Loucy (cell line): ENCODE measurements at regions not wholly inside any gene's neighbourhood (a gene's known extent, or its start where the extent isn't known, plus 50 kb on each side); places are given as distances from the start of the nearest gene placed in this dataset.
A peak's percentile ranks its signal among the peaks of the same experiment; 100 is the strongest.

Source experiments
- H2AFZ ChIP-seq: fragments of 200-600 bp; sonication (generic); 2 replicates; pipeline ENCODE4 v1.6.0; 2016; ENCODE audit warnings: antibody characterized with exemption, mild to moderate bottlenecking, low read length, moderate library complexity
- H3F3A ChIP-seq: fragments of 200-600 bp; 2 replicates; pipeline ENCODE4 v1.6.0; 2016; ENCODE audit warnings: antibody characterized with exemption, low read depth, mild to moderate bottlenecking
- H3K27me3 ChIP-seq: fragments of 200-600 bp; sonication (generic); 2 replicates; pipeline ENCODE4 v1.6.1; 2014; ENCODE audit warnings: low read length, mild to moderate bottlenecking; ENCODE audit not compliant: insufficient read depth, poor library complexity, severe bottlenecking
- H3K36me3 ChIP-seq: fragments of 200-600 bp; sonication (generic); 2 replicates; pipeline ENCODE4 v1.6.1; 2016; ENCODE audit warnings: low read length; ENCODE audit not compliant: insufficient read depth
- H3K4me1 ChIP-seq: fragments of 200-600 bp; sonication (generic); 2 replicates; pipeline ENCODE4 v1.5.1; 2014; ENCODE audit warnings: low read length, mild to moderate bottlenecking; ENCODE audit not compliant: insufficient read depth, poor library complexity, severe bottlenecking
- H3K4me2 ChIP-seq: fragments of 200-600 bp; sonication (generic); 2 replicates; pipeline ENCODE4 v1.6.0; 2014; ENCODE audit warnings: antibody characterized with exemption, low read length, low read depth, mild to moderate bottlenecking; ENCODE audit not compliant: poor library complexity, severe bottlenecking
- H3K4me3 ChIP-seq: fragments of 200-600 bp; sonication (generic); 2 replicates; pipeline ENCODE4 v1.5.1; 2014; ENCODE audit warnings: low read length, mild to moderate bottlenecking, mixed read lengths; ENCODE audit not compliant: poor library complexity, severe bottlenecking
- H3K79me2 ChIP-seq: fragments of 200-600 bp; sonication (generic); 2 replicates; pipeline ENCODE4 v1.6.1; 2014; ENCODE audit warnings: low read length; ENCODE audit not compliant: insufficient read depth
- H3K9ac ChIP-seq: fragments of 200-600 bp; sonication (generic); 2 replicates; pipeline ENCODE4 v1.6.0; 2014; ENCODE audit warnings: mild to moderate bottlenecking, low read depth, low read length, moderate library complexity; ENCODE audit not compliant: poor library complexity, severe bottlenecking
- H3K9me2 ChIP-seq: fragments of 200-600 bp; sonication (generic); replicated peaks from 2 replicates; pipeline ENCODE4 v1.6.1; 2016; ENCODE audit warnings: low read depth, low read length, mixed read lengths
- H3K9me3 ChIP-seq: fragments of 200-600 bp; sonication (generic); 2 replicates; pipeline ENCODE4 v1.6.1; 2014; ENCODE audit warnings: mild to moderate bottlenecking, antibody characterized with exemption, low read length, low read depth; ENCODE audit not compliant: insufficient read depth
- H4K20me1 ChIP-seq: fragments of 200-600 bp; sonication (generic); 2 replicates; pipeline ENCODE4 v1.6.0; 2014; ENCODE audit warnings: antibody characterized with exemption, low read length, mild to moderate bottlenecking; ENCODE audit not compliant: insufficient read depth, poor library complexity, severe bottlenecking
- EZH2phosphoT487 ChIP-seq: fragments of 200-600 bp; IDR thresholded peaks from 2 replicates; pipeline ENCODE4 v1.6.1; 2018; ENCODE audit warnings: antibody characterized with exemption, mild to moderate bottlenecking, moderate library complexity, borderline replicate concordance
- TF ChIP-seq, protein P1 (sequence below): fragments of 200-600 bp; sonication (generic); conservative IDR thresholded peaks from 2 replicates; pipeline ENCODE4 v1.5.1; 2014; ENCODE audit warnings: mild to moderate bottlenecking, antibody characterized with exemption, low read length

DNA sequence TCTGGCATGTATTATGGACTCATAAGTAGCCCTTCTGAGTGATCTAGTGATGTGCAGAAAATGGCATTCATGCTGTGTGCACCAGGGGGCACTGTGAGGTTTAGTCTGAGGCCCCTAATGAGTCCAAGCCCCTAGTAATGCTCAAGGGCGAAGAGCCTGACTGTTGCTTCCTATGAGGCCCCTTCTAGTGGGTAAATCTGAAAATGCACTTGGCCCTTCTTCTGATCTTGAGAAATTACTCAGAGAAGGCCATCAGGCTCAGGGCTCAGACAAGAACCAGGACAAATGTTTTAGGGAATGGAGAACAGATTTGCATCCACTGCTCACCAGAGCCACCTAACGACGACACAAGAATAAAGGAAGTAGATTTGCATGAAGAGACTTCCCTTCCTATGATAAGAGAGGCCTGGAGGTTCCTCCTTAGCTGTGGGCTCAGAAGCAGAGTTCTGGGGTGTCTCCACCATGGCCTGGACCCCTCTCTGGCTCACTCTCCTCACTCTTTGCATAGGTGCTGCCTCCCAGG, 75.8 kb downstream of the GGTLC2 start:
- Histone ChIP-seq H3K27me3 (no peaks in the 10 kb centered on the region), H3K9ac (peak overlapping the region; percentile 54), H3K4me2 (peak overlapping the region; percentile 34)

GRCh38 chr22:22720724-22721261, 76.4 kb downstream of the GGTLC2 start:
- Histone ChIP-seq H3K4me3 (peak overlapping the region; percentile 19), H3K36me3 (no peaks in the 10 kb centered on the region), H3K4me2 (peak overlapping the region; percentile 34)

More for the DNA sequence above, 75.8 kb downstream of the GGTLC2 start:
- H3K4me1 ChIP-seq, result peaks cover 67% of the 10 kb centered on the region
- no peaks in the 10 kb centered on the region for H3K79me2 ChIP-seq
- no peaks in the 10 kb centered on the region for H3K9me2 ChIP-seq
- H3K4me3 ChIP-seq, result peak overlapping the region; percentile 19
- H3K9me3 ChIP-seq, result no peaks in the 10 kb centered on the region
- no peaks in the 10 kb centered on the region for H3F3A ChIP-seq
- peak overlapping the region; percentile 41 for H2AFZ ChIP-seq
- no peaks in the 10 kb centered on the region for H3K36me3 ChIP-seq
- TF ChIP-seq, protein P1, sequence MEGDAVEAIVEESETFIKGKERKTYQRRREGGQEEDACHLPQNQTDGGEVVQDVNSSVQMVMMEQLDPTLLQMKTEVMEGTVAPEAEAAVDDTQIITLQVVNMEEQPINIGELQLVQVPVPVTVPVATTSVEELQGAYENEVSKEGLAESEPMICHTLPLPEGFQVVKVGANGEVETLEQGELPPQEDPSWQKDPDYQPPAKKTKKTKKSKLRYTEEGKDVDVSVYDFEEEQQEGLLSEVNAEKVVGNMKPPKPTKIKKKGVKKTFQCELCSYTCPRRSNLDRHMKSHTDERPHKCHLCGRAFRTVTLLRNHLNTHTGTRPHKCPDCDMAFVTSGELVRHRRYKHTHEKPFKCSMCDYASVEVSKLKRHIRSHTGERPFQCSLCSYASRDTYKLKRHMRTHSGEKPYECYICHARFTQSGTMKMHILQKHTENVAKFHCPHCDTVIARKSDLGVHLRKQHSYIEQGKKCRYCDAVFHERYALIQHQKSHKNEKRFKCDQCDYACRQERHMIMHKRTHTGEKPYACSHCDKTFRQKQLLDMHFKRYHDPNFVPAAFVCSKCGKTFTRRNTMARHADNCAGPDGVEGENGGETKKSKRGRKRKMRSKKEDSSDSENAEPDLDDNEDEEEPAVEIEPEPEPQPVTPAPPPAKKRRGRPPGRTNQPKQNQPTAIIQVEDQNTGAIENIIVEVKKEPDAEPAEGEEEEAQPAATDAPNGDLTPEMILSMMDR, result peak; percentile 98
- no peak for TF ChIP-seq EZH2phosphoT487
- no peaks in the 10 kb centered on the region for H4K20me1 ChIP-seq

DNA sequence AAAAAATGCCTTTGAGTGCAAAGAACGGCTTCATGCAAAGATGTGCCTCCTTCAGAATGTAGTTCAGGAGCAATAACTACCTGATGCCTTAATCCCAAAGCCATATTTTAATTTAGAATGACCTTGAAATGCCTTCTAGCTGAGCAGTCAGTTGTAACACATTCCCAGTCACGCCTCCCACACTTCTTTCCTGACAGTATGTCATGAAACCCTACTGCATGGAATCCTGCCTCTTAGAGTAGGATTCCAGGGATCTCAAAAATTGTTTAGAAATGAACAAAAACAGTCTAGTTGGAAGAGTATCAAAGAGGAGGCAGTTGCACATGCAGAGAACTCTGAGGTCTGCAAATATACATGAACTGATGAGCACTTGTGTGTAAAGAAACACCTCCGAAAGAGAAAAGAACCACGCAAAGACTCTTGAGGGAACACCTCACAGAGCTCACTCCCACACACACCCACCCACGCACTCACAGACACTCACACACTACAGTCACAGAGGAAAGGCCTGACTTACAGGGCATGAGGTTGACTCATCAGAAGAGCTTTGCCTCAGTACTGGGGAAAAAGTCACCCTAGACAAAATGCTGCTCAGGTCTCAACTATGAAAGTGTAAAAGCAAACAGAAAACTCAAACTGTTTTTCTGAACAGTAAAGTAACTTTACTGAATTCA, 77.4 kb downstream of the GGTLC2 start:
- Histone ChIP-seq H3K4me3 (no peak overlapping the region), H3K27me3 (no peaks in the 10 kb centered on the region), H3K9ac (peak overlapping the region; percentile 54), H4K20me1 (no peaks in the 10 kb centered on the region), H3F3A (no peaks in the 10 kb centered on the region), H3K4me2 (peak overlapping the region; percentile 34), H3K4me1 (peaks cover 58% of the 10 kb centered on the region), H3K79me2 (no peaks in the 10 kb centered on the region), H3K9me3 (no peaks in the 10 kb centered on the region), H3K9me2 (no peaks in the 10 kb centered on the region), H3K36me3 (no peaks in the 10 kb centered on the region), H2AFZ (no peak overlapping the region)
- no peak for TF ChIP-seq EZH2phosphoT487
- TF ChIP-seq, protein P1, result no peak

More at GRCh38 chr22:22720724-22721261, 76.4 kb downstream of the GGTLC2 start:
- Histone ChIP-seq H3K79me2 (no peaks in the 10 kb centered on the region), H3F3A (no peaks in the 10 kb centered on the region), H3K9ac (peak overlapping the region; percentile 54), H3K27me3 (no peaks in the 10 kb centered on the region), H3K9me2 (no peaks in the 10 kb centered on the region), H3K4me1 (peaks cover 63% of the 10 kb centered on the region), H3K9me3 (no peaks in the 10 kb centered on the region), H4K20me1 (no peaks in the 10 kb centered on the region), H2AFZ (peak overlapping the region; percentile 41)
- TF ChIP-seq EZH2phosphoT487, result no peak
- TF ChIP-seq, protein P1, result no peak
